A673 (cell line): ENCODE measurements at regions not wholly inside any gene's neighbourhood (a gene's known extent, or its start where the extent isn't known, plus 50 kb on each side); places are given as distances from the start of the nearest gene placed in this dataset.

Experiments used
- BruUV-seq: library from RNA; stranded (reverse); fragments of 400-500 nt; replicated peaks from 2 replicates; lab custom pipeline; 2021; lab: Mats Ljungman, UMichigan
- CTCF ChIA-PET: fragments of 300-600 bp; sonication (Branson Sonifier 250); formaldehyde crosslinking; loops from one replicate; lab custom pipeline; 2022; ENCODE audit warnings: antibody characterized with exemption; lab: Charles Lee
- POLR2A ChIA-PET: fragments of 300-600 bp; sonication (Branson Sonifier 250); formaldehyde crosslinking; loops from one replicate; lab custom pipeline; 2022; ENCODE audit warnings: antibody characterized with exemption; ENCODE audit not compliant: low non-redundant PET; lab: Charles Lee
- DNase-seq: peaks from one replicate; pipeline ENCODE4 v3.0.0-alpha.2; 2015; ENCODE audit warnings: low spot score
- H3K27ac ChIP-seq: fragments of 200-600 bp; sonication (generic); 2 replicates; pipeline ENCODE4 v1.5.1; 2016; ENCODE audit warnings: mixed run types, low read depth, mild to moderate bottlenecking, mixed read lengths, antibody characterized with exemption, low read length; ENCODE audit not compliant: poor library complexity, severe bottlenecking
- H3K27me3 ChIP-seq: fragments of 200-600 bp; sonication (generic); replicated peaks from 2 replicates; pipeline ENCODE4 v1.6.1; 2017; ENCODE audit warnings: mixed run types, low read depth, mild to moderate bottlenecking, mixed read lengths, antibody characterized with exemption, low read length; ENCODE audit not compliant: insufficient read depth, poor library complexity
- H3K36me3 ChIP-seq: fragments of 200-600 bp; sonication (generic); 2 replicates; pipeline ENCODE4 v1.6.1; 2016; ENCODE audit warnings: mixed run types, mild to moderate bottlenecking, mixed read lengths, antibody characterized with exemption, low read length; ENCODE audit not compliant: insufficient read depth, poor library complexity, severe bottlenecking
- H3K4me1 ChIP-seq: fragments of 200-600 bp; sonication (generic); 2 replicates; pipeline ENCODE4 v1.6.1; 2017; ENCODE audit warnings: mixed run types, mild to moderate bottlenecking, mixed read lengths, antibody characterized with exemption, low read length; ENCODE audit not compliant: insufficient read depth, poor library complexity, severe bottlenecking
- H3K4me3 ChIP-seq: fragments of 200-600 bp; sonication (generic); 2 replicates; pipeline ENCODE4 v1.5.1; 2016; ENCODE audit warnings: low read depth, mixed run types, mild to moderate bottlenecking, mixed read lengths, low read length; ENCODE audit not compliant: poor library complexity, severe bottlenecking
- H3K9me3 ChIP-seq: fragments of 200-600 bp; sonication (generic); 2 replicates; pipeline ENCODE4 v1.6.1; 2016; ENCODE audit warnings: mixed run types, low read depth, mild to moderate bottlenecking, mixed read lengths, antibody characterized with exemption, low read length; ENCODE audit not compliant: poor library complexity, severe bottlenecking
- EZH2 ChIP-seq: fragments of 200-600 bp; sonication (generic); IDR thresholded peaks from 2 replicates; pipeline ENCODE4 v1.6.1; 2017; ENCODE audit warnings: borderline replicate concordance, low read depth, mild to moderate bottlenecking, mixed read lengths, antibody characterized with exemption, low read length; ENCODE audit not compliant: poor library complexity, severe bottlenecking
- intact Hi-C: fragments of 100-400 bp; cut with micrococcal nuclease; formaldehyde crosslinking; loops from one replicate; pipeline ENCODE4 v1.10.0; 2022; ENCODE audit not compliant: unreplicated experiment
- TF ChIP-seq, protein P1 (sequence below): fragments of 300-800, 200-600 bp; sonication (generic); conservative IDR thresholded peaks from 2 replicates; pipeline ENCODE4 v1.5.1; 2017; ENCODE audit warnings: low read depth, mild to moderate bottlenecking, antibody characterized with exemption, low read length, moderate library complexity, mixed read lengths

DNA sequence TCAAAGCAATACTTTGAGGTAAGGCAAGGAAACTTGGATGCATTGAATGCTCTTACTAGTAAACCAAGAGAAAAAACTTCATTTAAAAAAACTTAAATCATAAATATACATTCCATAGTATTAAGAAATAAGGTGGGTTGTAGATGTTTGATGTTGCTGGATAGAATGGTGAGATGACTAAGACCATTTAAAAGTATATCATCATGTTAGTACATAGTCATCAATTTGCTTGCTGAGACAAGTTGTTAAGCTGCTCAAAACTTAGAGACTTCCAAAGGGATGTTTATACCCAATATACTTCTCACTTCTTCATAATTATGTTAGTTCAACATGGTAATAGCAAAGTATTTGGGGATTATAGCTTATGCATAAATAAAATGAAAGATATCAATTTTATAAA, 675.5 kb upstream of the MGAT4C start:
- no peaks in the 10 kb centered on the region for H3K4me1 ChIP-seq
- intact Hi-C loops: no loop called here
- ChIA-PET POLR2A (no interaction called here), CTCF (no interaction called here)
- H3K4me3 ChIP-seq: no peak overlapping the region
- no peak overlapping the region for H3K27ac ChIP-seq
- no peaks in the 10 kb centered on the region for H3K36me3 ChIP-seq
- H3K27me3 ChIP-seq: no peaks in the 10 kb centered on the region
- BruUV-seq: no TSS peak
- TF ChIP-seq, protein P1, sequence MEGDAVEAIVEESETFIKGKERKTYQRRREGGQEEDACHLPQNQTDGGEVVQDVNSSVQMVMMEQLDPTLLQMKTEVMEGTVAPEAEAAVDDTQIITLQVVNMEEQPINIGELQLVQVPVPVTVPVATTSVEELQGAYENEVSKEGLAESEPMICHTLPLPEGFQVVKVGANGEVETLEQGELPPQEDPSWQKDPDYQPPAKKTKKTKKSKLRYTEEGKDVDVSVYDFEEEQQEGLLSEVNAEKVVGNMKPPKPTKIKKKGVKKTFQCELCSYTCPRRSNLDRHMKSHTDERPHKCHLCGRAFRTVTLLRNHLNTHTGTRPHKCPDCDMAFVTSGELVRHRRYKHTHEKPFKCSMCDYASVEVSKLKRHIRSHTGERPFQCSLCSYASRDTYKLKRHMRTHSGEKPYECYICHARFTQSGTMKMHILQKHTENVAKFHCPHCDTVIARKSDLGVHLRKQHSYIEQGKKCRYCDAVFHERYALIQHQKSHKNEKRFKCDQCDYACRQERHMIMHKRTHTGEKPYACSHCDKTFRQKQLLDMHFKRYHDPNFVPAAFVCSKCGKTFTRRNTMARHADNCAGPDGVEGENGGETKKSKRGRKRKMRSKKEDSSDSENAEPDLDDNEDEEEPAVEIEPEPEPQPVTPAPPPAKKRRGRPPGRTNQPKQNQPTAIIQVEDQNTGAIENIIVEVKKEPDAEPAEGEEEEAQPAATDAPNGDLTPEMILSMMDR: no peak
- no peak for TF ChIP-seq EZH2
- H3K9me3 ChIP-seq: no peaks in the 10 kb centered on the region
- no peak for DNase-seq

DNA sequence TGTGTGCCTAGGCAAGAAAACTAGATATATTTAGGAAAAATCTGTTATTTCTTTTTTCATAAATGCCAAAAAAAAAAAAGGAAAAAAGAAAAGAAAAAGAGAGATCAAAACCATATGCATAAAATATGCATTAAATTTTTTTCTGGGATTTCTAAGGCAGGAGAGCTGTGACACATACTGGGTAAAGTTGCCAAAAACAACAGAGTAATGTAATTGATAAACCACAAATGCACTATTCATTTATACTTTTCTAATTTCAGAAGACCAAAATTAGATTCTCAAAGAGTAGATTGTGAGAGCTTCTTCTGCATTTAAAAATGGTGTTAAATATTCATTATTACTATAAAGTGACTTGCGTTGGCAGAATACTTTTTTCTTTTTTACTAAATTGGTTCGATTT, 673.8 kb upstream of the MGAT4C start:
- Histone ChIP-seq H3K4me3 (no peak overlapping the region), H3K36me3 (no peaks in the 10 kb centered on the region), H3K27ac (no peak overlapping the region), H3K9me3 (no peaks in the 10 kb centered on the region), H3K4me1 (no peaks in the 10 kb centered on the region), H3K27me3 (no peaks in the 10 kb centered on the region)
- CTCF ChIA-PET: no interaction called here
- no TSS peak for BruUV-seq
- POLR2A ChIA-PET: no interaction called here
- TF ChIP-seq, protein P1: no peak
- no peak for TF ChIP-seq EZH2
- intact Hi-C loops: no loop called here
- DNase-seq: no peak

DNA sequence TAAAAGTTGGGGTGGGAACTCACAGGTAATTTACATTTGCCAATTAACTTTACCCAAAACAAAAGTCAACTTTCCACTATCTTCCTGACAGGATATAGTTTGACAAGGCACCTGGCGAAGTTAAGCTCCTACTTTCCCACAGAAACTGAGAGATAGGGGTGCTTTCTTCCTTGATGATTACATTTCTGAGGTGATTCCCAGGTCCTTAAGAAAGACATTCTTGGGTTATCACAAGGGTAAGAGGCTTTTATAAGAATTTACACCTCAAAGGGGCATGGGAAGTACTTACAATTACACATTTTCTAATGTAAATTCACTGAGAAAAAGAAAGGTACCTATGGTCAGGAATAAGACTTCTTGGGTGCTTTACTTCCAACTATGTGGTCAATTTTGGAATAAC, 660.9 kb upstream of the MGAT4C start:
- no peaks in the 10 kb centered on the region for H3K36me3 ChIP-seq
- intact Hi-C loops: loop anchor here (10.0 kb wide), 3 partner anchors 652 to 992 kb away; no protein-coding TSS in a partner anchor
- peaks cover under 1% of the 10 kb centered on the region for H3K9me3 ChIP-seq
- POLR2A ChIA-PET: no interaction called here
- no peak overlapping the region for H3K27ac ChIP-seq
- DNase-seq: no peak
- no peaks in the 10 kb centered on the region for H3K27me3 ChIP-seq
- CTCF ChIA-PET: no interaction called here
- H3K4me3 ChIP-seq: no peak overlapping the region
- H3K4me1 ChIP-seq: no peaks in the 10 kb centered on the region
- BruUV-seq: no TSS peak
- TF ChIP-seq EZH2: no peak
- TF ChIP-seq, protein P1: no peak
